ENCODE measurements at regions not wholly inside any gene's neighbourhood (a gene's known extent, or its start where the extent isn't known, plus 50 kb on each side); places are given as distances from the start of the nearest gene placed in this dataset.

DNA sequence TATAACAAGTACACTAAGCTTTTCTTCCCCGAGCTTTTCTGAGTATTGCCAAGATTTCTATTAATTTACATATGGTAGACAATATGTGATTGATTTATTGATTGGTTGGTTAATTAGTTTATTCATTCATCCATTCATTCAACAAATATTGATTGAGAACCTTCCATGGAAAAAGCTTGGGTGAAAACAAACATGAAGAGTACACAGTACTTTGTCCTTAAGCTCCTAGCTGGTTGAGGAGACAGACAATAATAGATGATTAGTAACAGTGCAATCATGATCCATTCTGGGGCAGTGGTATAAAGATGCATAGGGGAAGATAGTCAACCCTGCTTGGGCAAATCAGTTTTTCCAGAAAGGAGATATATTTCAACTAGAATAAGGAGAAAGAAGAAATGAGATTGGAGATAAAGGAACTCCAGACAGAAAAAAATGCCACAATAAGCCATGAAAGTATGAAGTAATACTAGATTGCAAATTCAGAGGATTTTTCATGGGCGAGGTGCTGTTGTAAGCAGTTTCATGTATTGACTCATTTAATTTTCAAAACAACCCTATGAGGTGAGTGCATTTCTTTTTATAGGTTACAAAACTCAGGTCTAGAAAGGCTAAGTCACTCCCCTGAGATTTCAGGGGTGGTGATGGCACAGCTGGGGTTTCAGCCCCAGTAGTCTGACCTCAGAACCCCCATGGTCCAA lies 129.5 kb downstream of the RND3 start:
- TF ChIP-seq EZH2 (IDR thresholded peaks at IDR 0.05; ENCODE audit: low read depth) (no peak), CTCF (conservative IDR thresholded peaks at IDR 0.05) (no peak)

Measured in PC-9 (cell line).